MM.1S (cell line): ENCODE measurements at regions not wholly inside any gene's neighbourhood (a gene's known extent, or its start where the extent isn't known, plus 50 kb on each side); places are given as distances from the start of the nearest gene placed in this dataset.

Experiments used
- EZH2 ChIP-seq: fragments of 300-600 bp; sonication (generic); optimal IDR thresholded peaks from 2 replicates; pipeline ENCODE3; 2017; ENCODE audit warnings: low read depth, mild to moderate bottlenecking, antibody characterized with exemption, low read length, mixed read lengths
- EZH2phosphoT487 ChIP-seq: fragments of 300-600 bp; sonication (generic); IDR thresholded peaks from 2 replicates; pipeline ENCODE4 v1.6.1; 2018; ENCODE audit warnings: antibody characterized with exemption, low read length
- TF ChIP-seq, protein P1 (sequence below): fragments of 300-600 bp; sonication (generic); IDR thresholded peaks from 2 replicates; pipeline ENCODE4 v1.5.1; 2016; ENCODE audit warnings: antibody characterized with exemption, low read length, mixed read lengths

DNA sequence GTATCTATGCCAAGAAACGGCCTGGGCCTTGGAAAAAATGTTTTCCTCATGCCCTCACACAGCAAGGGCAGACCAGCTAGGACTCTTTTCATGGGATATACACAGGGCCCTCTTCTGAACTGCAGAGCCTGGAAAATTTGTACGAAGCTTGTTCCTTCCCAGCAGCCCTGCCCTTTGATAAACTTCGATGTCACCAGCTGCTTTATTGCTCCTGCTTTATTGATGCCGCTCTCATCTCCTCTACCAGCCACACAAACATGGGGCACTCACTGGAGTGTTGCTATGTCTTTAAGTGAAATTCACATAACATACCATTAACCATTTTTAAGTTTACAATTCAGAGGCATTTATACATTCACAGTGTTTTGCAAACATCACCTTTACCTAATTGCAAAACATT lies 197.9 kb downstream of the KTN1 start:
- TF ChIP-seq, protein P1, sequence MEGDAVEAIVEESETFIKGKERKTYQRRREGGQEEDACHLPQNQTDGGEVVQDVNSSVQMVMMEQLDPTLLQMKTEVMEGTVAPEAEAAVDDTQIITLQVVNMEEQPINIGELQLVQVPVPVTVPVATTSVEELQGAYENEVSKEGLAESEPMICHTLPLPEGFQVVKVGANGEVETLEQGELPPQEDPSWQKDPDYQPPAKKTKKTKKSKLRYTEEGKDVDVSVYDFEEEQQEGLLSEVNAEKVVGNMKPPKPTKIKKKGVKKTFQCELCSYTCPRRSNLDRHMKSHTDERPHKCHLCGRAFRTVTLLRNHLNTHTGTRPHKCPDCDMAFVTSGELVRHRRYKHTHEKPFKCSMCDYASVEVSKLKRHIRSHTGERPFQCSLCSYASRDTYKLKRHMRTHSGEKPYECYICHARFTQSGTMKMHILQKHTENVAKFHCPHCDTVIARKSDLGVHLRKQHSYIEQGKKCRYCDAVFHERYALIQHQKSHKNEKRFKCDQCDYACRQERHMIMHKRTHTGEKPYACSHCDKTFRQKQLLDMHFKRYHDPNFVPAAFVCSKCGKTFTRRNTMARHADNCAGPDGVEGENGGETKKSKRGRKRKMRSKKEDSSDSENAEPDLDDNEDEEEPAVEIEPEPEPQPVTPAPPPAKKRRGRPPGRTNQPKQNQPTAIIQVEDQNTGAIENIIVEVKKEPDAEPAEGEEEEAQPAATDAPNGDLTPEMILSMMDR: no peak
- TF ChIP-seq EZH2 (no peak), EZH2phosphoT487 (no peak)
